Panc1 (cell line): ENCODE measurements at regions not wholly inside any gene's neighbourhood (a gene's known extent, or its start where the extent isn't known, plus 50 kb on each side); places are given as distances from the start of the nearest gene placed in this dataset.

Source experiments
- POLR2AphosphoS5 ChIP-seq: IDR thresholded peaks from 2 replicates; pipeline ENCODE4 v1.6.1; 2012; ENCODE audit warnings: mild to moderate bottlenecking, low read depth, low read length, moderate library complexity
- TF ChIP-seq, protein P1 (sequence below): fragments of 450-650 bp; IDR thresholded peaks from 2 replicates; pipeline ENCODE4 v1.5.1; 2017; ENCODE audit warnings: mild to moderate bottlenecking

DNA sequence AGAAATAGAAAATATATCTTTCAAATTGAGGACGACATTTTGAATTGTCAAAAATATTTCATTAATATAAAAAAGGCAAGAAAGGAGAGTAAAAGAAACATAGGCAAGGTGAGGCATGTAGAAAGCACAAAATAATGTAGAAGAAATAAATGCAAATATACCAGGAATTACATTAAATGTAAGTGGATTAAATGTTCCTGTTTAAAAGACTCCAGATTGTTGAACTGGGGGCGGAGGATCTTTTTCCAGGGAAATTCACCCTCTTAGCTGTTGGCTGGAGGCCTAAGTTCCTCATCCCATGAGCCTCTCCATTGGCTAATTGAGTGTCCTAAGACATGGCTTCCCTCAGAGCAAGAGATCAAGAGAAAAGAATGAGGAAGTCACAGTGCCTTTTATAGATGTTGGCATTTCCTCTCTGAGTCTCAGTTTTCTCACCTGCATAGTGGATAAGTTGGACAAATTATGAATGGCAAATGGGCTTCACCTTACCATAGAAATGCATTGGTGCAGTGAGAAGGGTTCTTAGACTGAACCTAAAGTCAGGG, 147.4 kb upstream of the SMAD3 start:
- TF ChIP-seq, protein P1, sequence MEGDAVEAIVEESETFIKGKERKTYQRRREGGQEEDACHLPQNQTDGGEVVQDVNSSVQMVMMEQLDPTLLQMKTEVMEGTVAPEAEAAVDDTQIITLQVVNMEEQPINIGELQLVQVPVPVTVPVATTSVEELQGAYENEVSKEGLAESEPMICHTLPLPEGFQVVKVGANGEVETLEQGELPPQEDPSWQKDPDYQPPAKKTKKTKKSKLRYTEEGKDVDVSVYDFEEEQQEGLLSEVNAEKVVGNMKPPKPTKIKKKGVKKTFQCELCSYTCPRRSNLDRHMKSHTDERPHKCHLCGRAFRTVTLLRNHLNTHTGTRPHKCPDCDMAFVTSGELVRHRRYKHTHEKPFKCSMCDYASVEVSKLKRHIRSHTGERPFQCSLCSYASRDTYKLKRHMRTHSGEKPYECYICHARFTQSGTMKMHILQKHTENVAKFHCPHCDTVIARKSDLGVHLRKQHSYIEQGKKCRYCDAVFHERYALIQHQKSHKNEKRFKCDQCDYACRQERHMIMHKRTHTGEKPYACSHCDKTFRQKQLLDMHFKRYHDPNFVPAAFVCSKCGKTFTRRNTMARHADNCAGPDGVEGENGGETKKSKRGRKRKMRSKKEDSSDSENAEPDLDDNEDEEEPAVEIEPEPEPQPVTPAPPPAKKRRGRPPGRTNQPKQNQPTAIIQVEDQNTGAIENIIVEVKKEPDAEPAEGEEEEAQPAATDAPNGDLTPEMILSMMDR: no peak
- no peak for TF ChIP-seq POLR2AphosphoS5
